GM10266 (cell line): ENCODE measurements at regions not wholly inside any gene's neighbourhood (a gene's known extent, or its start where the extent isn't known, plus 50 kb on each side); places are given as distances from the start of the nearest gene placed in this dataset.

Source experiments
- DNase-seq: peaks from one replicate; pipeline ENCODE4 v3.0.0; 2012; ENCODE audit errors: extremely low spot score
- TF ChIP-seq, protein P1 (sequence below): IDR thresholded peaks from 2 replicates; pipeline ENCODE4 v1.5.1; 2012; ENCODE audit warnings: mild to moderate bottlenecking, low read depth; ENCODE audit not compliant: control insufficient read depth, insufficient read depth; ENCODE audit errors: missing control alignments

DNA sequence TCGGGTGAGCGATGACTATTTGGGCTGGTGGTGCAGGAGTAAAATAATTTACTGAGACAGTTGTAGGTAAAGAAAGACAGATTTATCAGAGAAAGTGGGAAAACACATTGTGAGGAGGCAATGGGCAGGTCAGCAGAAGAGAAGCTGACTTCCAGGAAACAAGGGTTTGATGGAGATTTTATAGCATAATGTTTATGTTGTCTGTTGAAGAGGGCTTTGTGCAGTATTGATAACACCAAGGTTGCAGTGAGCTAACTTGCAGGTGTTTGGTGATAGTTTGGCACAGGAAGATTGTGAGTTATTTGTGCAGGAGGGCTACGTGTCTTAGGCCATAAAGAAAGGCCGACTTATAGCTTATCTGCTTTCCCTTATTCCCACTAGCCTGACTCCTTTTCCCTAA, 72.2 kb downstream of the DHRS2 start:
- DNase-seq = no peak
- TF ChIP-seq, protein P1, sequence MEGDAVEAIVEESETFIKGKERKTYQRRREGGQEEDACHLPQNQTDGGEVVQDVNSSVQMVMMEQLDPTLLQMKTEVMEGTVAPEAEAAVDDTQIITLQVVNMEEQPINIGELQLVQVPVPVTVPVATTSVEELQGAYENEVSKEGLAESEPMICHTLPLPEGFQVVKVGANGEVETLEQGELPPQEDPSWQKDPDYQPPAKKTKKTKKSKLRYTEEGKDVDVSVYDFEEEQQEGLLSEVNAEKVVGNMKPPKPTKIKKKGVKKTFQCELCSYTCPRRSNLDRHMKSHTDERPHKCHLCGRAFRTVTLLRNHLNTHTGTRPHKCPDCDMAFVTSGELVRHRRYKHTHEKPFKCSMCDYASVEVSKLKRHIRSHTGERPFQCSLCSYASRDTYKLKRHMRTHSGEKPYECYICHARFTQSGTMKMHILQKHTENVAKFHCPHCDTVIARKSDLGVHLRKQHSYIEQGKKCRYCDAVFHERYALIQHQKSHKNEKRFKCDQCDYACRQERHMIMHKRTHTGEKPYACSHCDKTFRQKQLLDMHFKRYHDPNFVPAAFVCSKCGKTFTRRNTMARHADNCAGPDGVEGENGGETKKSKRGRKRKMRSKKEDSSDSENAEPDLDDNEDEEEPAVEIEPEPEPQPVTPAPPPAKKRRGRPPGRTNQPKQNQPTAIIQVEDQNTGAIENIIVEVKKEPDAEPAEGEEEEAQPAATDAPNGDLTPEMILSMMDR = no peak

DNA sequence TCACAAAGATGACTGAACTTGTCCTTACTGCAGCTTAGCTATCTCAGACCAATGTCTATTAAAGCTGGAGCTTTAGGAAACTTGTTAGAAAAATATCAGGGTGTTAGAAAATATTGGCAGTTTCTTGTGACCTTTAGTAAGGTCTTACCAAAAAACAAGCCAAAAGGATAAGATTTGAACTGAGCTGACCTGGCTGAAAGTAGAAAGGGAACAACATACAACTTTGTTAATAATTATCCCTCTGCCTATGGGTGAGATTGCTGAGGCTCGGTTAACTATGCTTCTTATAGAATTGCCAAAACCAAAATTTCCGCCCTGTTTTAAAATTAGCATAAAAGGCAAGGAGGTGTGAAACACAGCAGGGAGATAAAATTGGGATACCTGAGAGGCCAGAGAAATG, 73.8 kb downstream of the DHRS2 start:
- TF ChIP-seq, protein P1 = no peak
- DNase-seq = no peak

DNA sequence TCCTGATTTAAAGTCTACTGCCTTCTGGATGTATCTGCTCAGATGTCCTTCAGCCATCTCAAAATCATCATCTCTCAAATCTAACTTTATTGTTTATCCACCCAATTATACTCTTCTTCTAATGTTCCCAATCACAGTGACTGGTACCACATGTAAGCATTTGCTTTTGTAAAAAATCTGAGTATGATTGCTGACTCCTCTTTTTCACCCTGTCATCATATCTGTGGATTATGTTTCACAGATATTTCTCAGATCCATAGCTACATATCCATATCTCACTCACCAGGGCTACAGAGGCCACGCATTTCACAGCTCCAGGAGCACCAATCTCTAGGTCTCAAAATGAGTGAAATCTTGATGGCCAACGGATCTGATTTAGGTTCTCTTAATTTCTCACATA, 76.1 kb downstream of the DHRS2 start:
- DNase-seq = no peak
- TF ChIP-seq, protein P1 = no peak

DNA sequence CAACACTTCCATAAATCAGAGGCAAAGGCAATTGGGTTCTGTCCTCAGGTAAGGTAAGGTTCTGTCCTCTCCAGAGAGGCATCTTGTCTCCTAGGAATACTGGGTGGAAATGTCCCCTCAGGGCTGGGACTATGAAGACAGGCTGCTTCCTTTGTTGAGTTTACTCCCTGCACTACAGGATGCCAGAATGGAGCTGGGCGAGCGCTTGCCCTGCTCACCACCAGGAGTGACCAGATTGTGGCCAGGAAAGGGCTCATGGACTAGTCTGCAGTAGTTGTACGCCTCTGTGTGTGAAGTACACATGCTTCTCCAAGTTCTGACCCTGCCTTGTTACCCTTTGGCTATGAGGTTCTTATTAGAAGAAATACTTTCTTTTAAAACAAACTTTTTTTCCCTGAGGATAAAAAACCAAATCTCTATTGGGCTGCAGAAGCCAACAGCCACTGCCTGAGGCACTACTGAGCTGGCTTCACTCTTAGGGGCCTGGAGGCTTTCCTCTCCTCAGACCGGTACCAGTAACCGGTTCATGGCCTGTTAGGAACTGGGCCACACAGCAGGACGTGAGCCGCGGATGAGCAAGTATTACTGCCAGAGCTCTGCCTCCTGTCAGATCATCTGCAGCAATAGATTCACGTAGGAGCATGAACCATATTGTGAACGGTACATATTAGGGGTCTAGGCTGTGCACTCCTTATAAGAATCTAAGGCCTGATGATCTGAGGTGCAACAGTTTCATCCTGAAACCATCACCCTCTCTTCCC, 83.2 kb downstream of the DHRS2 start:
- TF ChIP-seq, protein P1 = no peak
- DNase-seq = no peak

DNA sequence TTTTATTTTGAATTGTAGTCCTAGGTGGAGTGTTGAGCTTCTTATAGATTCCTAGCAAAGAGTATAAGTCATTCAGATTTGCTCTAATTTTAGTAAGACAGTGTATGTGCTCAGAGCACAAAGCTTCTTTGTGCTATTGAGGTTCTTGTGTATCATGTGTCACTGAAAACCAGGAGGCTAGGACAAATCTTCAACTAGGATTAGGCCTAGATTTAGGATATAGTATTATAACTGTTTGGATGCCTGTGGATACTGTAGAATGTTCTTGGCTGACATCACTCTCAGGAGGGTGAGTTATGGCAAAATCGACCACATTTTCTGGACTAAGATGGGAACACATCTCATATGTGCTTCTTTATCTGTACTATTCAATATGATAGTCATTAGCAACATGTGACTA, 86.5 kb downstream of the DHRS2 start:
- TF ChIP-seq, protein P1 = no peak
- DNase-seq = no peak

DNA sequence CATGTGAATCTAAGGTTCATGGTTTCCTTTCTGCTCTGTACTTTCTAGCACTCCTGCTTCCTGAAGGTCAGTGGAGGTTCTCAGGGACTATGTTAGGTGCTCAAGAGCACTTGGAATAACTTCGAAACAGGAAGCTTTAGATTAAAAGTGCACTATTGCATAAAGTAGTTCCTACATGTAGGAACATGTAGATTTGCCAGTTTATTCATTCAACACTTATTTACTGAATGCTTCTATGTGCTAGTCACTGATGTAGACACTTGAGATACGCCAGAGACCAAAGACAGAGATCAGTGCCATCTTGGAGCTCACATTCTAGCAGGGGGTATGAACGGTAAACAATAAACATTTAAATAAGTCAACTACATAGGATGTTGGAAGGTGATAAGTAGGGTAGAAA, 87.7 kb downstream of the DHRS2 start:
- TF ChIP-seq, protein P1 = no peak
- DNase-seq = no peak

DNA sequence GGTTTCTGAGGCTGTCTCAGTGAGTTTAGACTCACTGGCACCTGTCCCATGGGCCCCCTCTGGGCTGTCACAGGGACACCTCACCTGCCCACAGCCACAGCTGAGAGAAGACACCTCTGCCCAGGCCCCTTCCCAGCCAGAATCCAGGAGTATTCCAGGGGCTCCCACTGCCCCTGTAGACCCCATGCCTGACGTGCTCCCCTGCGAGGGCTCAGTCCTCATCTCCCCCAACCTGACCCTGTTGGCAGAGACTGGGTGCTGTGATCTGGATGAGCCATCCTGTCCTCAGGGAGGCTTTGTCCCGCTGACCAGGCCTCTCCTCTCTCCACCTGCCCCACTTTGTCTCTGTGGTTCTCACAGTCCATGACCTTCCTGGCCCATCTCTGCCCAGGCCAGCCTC, 89.4 kb downstream of the DHRS2 start:
- no peak for DNase-seq
- TF ChIP-seq, protein P1 = no peak
